HG02798 (cell line): ENCODE measurements at regions not wholly inside any gene's neighbourhood (a gene's known extent, or its start where the extent isn't known, plus 50 kb on each side); places are given as distances from the start of the nearest gene placed in this dataset.
"Not testable (repeated sequence)": the region's sequence is repeated elsewhere in the genome, so short reads cannot be mapped to it uniquely, and the experiment has no call there.

ENCODE experiments used
- ATAC-seq: cut with Tn5 transposase; IDR thresholded peaks from one replicate; pipeline ENCODE4 v1.9.1; 2021; ENCODE audit warnings: mild to moderate bottlenecking; ENCODE audit not compliant: unreplicated experiment, poor library complexity

DNA sequence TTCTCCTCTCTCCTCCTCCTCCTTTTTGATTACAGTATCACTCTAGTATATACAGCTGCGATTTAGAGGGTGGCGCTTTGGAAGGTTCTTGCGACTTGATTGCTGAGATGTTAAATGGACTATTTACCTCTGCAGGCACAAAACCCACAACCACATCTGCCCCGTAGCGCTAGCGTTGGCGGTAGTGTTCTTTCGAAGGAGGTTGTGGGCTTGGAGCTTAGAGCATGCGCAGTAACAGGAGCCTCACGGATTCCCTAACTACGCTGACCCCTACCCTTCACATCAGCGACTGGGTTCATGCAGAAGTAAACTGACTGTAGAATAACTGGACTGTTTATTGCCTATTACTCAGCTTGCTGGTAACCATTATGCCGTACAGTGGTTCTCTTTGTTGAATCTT lies 58.0 kb downstream of the CGGBP1 start:
- ATAC-seq: peak; percentile 50

DNA sequence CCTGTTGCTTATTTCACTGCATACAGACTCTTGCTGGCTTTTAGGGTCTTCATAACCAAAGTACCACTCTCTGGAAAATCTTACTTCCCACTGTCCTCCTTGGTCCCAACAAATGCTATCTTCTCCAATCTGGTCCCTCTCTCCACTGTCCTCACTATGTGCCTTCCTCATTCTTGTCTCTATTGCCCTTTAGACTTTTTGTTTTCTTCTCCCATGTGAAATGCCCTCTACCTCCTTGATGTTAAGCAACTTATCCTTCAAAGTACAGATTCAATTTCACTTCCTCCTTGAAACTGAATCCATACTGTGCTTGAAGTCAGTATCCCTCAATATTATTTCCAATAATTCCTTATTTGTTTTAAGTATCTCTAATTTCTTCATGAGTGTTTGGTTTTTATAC lies 60.8 kb downstream of the CGGBP1 start:
- no peak for ATAC-seq

DNA sequence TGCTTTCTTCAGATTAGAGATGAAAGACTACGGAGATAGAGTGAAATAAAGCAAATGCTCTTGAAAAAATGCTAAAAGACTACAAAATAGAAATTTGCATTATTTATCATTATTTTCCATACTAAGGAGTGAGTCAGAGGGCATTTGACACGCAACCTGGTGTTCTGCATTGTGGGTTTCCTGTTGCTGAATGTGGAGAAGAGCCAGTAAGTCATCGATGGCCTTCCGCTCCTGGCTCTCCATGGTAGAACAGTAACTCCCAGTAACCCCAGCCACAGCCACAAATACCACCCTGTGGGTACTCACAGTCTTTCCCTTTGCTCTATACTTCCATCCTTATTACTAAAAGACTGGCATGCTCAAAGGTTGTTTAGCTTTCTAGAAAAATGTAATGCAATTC lies 61.5 kb downstream of the CGGBP1 start:
- peak; percentile 78 for ATAC-seq

DNA sequence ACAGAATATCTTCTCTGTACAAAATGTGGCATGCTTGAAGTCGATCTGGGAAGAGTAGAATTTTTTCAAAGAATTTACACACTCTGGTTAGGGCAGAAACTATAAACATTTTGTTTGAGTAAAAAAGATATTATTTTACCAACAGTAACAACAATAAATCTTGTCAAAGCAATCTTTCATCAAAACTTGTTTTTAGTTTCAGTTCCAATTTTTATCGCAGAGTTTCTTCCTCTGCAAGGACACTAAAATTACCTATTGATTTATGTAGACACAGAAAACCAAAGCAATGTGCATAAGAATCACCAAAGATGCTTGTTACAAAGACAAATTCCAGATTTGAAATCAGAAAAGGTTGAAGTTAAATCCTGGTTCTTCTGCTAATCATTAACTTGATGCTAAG lies 61.9 kb downstream of the CGGBP1 start:
- ATAC-seq: peak; percentile 16

DNA sequence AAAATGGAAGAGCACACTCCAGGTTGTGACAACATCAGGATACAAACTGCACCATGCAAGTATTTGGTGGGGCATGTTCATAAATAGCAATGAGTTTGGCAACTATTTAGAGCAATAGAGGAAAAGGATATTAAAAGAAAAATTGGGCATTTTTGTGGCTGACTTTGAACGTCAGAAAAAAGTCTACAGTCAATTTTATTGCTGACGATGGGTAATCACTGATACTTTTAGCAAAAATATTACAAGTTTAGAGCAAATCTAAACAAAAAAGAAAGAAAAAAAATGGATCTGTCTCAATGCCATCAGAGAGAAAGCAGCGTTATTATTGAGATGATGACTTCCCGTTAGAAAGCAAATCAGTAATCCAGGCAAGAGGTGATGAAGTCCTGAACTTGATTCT lies 65.2 kb downstream of the CGGBP1 start:
- no peak for ATAC-seq

DNA sequence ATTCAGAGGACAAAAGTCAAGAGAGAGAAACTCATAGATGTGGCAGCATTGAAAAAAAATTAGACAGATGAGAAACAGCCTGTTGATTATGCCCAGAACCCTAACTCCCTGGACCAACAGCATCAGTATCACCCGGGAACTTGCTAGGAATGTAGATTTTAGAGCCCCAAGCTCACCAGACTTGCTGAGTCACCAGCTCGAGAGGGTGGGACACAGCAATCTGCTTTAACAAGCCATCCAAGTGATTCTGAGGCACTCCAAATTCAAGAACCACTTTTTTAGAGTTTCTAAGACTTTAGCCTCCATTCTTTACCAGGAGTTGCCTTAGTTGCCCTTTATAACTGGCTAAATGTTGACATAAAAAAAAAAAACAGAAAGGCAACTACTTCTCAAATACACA lies 70.9 kb downstream of the CGGBP1 start:
- ATAC-seq: no peak

DNA sequence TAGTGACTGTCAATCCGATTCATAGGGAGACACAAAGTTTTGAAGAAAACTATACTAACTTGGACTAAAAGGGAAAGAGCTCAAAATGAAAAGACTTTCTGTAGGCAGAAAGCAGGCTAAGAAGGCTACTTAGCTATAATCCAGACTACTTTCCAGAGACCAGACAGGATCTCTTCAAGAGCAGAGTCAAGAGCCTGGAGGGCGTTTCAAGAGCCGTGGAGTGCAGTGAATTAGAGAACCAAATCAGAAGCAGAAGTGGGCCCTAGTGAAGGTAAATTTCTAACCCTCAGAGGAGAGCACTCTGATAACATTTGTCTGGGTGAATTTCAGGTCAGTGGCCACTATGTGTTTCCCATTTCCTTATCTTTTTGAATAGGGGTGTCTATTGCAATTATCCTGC lies 76.4 kb downstream of the CGGBP1 start:
- ATAC-seq: no peak

DNA sequence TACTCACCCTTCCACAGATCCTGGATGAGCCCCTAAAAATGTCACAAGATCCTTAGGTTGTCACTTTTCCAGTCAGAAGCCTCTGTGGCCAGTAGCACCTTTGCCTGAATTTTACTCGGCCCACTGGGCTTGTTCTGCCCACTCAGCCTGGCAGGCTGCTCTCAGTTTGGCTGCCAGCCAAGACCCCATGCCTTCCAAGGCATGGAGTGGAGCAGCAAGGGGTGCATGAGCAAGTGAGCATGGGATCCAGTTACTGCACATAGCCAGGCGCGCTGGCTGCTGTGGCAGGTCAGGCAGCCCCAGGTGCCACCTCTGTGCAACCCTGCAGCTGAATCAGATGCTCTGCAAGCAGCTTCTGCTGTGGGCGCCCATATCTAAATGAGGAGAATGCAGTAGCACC lies 79.3 kb downstream of the CGGBP1 start:
- ATAC-seq: no peak

DNA sequence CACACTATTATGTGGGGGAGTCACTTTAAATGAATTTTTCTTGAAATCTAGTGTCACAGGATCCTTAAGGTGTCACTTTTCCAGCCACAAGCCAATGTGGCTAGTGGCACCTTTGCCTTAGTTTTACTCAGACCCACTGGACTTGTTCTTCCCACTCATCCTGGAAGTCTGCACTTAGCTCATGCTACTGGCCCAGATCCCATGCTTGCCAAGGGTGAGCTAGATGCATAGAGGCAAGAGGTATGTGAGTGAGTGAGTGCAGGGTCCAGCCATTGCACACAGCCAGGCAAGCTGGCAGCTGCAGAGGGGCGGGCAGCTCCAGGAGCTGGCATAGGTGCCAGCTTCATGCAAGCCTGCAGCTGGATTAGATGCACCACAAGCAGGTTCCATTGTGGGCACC lies 81.0 kb downstream of the CGGBP1 start:
- ATAC-seq: no peak

DNA sequence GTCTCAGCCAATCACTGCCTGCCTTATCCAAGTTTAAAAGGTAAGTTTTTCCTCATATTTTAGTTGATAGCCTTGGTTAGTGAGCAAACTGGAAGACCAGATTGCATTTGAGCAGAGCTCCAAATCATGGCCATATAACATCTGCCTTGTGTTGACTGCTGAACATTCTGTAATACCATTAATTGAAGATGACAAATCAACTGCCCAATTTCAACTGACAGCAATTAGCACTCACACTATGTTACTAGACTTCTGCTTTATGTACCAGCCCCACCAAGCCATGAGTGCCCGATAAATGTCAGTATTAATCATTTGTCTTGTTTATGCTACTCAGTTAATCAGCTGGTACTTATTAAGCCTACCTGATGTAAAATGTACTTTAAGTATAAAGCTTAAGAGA lies 83.1 kb downstream of the CGGBP1 start:
- ATAC-seq: no peak

DNA sequence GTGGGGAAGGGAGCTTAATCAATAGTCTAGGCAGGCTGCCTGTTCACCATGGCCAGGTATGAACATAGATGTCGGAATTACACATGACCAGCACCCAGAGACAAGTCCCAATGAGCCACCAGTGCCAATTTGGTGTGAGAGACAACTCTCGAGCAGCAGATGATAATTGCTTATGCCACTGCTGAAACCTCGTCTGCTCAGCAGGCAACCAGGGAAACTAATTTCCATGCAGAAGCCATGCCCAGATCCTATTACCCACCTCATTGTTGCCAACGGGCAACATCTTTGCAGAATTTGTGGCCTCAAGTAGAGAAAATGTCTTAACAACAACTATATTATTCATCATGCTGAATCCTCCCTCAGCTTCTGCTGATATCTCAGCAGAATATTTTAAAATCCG lies 84.9 kb downstream of the CGGBP1 start:
- ATAC-seq: no peak

DNA sequence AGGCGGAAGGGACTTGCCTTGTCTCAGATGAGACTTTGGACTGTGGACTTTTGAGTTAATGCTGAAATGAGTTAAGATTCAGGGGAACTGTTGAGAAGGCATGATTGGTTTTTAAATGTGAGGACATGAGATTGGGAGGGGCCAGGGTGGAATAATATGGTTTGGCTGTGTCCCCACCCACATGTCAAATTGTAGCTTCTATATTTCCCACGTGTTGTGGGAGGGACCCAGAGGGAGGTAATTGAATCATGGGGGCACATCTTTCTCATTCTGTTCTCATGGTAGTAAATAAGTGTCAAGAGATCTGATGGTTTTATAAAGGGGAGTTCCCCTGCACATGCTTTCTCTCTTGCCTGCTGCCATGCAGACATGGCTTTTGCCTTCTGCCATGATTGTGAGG lies 89.2 kb downstream of the CGGBP1 start:
- ATAC-seq: no peak

DNA sequence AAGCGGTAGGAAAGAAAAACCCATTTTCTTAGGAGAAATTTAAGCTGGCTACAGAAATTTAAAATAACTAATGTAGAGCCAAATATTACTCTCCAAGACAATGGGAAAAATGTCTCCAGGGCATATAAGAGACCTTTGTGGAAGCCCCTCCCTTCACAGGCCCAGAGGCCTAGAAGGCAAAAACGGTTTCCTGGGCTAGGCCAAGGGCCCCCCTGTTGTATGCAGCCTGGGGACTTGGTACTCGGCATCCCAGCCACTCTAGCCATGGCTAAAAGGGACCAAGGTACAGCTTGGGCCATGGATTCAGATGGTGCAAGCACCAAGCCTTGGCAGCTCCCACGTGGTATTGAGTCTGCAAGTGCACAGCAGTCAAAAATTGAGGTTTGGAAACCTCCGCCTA lies 90.1 kb downstream of the CGGBP1 start:
- no peak for ATAC-seq

DNA sequence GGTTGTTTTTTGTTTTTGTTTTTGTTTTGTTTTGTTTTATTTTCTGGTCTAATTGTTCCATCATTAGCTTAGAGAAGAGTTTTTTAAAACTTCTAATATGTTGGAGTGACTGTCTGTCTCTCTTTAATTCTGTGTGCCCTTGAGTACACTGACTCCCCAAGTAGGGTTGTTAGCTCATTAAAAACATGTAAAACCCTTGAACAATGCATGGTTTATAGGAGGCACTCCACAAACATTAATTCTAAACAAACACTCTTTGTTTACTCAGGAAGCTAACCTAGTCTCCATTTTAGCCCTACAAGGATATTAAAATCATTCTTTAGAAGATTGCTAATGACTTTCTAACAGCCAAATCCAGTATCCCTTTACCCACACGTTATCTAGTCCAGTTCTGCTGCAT lies 100.5 kb downstream of the CGGBP1 start:
- ATAC-seq: no peak

DNA sequence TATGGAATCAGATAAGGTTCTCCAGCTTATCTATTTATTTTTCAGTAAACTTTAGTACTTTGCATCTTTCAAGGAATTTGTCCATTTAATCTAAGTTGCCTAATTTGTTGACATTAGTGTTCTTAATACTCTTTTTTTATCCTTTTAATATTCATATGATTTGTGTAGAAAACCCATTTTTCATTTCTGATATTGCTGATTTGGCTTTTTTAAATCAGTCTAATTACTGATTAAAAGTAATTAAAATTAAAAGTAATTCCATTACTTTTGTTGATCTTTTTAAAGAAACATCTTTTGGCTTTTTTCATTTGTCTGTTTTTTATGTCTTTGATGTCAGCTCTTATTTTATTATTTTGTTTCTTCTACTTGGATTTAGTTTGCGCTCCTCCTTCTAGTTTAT lies 101.2 kb downstream of the CGGBP1 start:
- ATAC-seq: no peak

DNA sequence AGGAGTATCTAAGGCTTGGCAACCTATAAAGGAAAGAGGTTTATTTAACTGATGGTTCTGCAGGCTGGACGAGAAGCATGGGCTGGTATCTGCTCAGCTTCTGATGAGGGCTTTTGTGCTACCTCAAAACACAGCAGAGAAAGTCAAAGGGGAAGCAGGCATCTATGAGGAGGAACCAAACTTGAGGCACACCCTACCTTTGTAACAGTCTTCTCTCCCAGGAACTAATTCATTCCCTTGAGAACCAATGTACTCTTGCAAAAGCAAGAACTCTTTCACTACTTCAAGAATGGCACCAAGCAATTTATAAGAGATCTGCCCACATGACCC lies 109.0 kb downstream of the CGGBP1 start:
- no peak for ATAC-seq

DNA sequence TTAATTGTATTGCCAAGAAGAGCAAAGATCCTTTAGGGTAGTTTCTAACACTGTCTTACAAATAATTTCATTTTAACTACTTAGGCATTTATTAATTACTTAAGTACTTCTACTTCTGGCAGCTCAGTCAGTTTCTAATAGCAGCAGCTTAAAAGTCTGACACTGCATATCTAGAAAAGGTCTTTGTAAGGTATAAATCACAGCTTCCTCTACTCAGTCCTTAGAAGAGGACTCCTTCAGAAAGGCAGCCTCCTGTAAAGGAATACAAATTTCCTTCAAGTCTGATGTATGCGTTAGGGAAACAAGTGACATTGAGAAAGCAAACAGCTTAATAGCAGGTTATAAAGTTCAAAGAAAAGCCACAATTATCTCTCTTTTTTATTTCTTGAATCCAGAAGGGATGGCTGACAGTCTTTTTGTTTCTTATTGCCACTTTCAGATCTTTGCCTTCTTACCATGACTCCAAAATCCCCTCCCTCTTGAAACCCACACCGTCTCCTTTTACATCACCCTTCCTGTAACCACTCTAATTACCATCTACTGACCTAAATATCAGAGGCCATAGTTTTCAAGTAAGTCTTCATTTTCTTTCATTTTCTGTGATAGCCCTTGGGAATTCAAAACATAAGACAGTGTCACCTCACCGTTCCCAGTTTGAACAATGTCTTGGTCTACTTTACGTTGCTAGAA lies 109.5 kb downstream of the CGGBP1 start:
- ATAC-seq: peak; percentile 88

DNA sequence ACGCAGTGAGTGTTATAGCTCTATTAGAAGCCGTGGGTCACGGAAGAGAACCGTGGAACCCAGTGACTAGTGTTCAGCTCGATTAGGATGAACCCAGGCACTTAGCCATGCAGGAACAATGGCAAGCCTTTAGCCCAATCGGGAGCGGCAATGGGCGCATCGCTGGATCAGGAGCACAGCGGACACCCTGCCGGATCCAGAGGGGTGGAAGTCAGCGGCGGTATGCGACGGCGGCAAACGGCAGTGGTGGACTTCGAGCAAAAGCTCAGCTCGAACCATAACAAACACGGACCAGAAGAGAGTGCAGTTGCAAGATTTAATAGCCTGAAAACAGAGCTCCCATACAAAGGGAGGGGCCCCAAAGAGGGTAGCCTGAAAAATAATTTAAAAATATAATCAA lies 112.8 kb downstream of the CGGBP1 start:
- ATAC-seq: not testable (repeated sequence)

DNA sequence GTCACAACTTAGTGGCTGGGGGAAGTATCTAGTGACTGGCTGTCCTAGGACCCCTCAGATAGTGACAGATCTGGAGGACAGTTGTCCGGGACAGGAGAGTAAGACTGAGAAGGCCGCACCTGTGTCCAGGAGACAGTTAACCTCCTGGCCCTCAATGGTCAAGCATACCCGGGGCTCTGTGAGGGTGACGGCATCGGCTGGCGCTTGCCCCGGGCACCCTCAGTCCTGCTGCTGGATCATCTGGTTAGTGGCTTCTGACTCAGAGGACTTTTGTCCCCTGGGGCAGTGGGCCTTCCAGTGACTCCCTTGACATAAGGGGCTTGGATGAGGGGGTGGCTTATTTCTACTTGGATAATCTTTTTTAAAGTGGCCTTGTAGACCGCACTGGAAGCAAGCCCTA lies 116.5 kb downstream of the CGGBP1 start:
- not testable (repeated sequence) for ATAC-seq

DNA sequence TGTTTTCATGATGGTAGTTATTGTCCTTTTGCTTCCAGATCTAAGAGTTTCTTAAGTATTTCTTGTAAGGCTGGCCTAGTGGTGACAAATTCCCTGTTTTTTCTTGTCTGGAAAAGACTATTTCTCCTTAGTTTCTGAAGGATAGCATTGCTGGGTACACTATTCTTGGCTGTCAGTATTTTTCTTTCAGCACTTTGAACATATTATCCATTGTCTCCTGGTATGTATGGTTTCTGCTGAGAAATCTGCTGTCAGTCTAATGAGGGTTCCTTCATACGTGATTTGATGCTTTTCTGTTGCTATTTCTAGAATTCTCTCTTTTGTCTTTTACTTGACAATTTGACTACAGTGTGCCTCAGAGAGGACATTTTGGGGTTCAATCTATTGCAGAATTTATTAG lies 134.3 kb downstream of the CGGBP1 start:
- no peak for ATAC-seq

DNA sequence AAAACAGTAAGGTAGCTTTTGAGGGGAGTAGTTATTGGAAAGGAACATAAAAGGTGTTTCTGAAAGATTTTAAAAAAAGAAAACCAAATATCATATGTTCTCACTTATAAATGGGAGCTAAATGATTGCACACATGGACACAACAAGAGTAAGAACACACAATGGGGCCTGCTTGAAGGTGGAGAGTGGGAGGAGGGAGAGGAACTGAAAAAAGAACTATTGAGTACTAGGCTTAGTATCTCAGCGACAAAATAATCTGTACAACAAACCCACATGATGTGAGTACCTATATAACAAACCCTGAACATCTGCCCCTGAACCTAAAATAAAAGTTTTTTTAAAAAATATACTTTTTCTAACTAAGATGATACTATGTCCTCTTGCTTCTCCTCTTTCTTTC lies 138.3 kb downstream of the CGGBP1 start:
- ATAC-seq: peak; percentile 41

DNA sequence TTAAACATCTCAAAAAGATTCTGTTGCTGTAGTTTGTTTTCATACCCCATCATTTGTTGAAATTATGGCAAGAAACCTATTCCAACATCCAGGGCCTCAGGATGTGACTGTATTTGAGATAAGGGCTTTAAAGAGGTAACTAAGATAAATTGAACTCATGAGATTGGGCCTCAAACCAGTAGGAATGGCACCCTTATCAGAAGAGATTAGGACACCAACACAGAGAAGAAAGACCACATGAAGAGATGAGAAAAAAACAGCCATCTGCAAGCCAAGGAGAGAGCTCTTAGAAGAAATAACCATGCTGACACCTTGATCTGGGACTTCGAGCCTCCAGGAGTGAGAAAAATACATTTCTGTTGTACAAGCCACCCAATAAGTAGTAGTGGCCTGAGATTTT lies 157.7 kb downstream of the CGGBP1 start:
- no peak for ATAC-seq

DNA sequence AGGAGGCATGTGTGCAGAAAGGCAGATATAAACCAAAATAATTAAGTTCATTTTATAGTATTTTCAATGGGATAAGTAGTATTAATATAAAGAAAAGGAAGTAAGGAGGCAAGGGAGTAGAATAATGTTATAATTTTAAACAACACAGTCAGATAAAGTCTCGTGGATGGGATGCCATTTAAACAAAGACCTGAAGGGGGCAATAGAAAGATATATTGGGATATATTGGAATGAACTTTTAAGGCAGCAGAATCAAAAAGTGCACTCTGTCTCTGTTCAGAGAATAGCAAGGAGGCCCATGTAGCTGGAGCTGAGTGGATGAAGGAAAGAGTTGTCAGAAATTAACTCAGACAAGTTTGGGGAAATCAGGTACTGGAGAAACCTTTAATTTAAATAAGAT lies 158.7 kb downstream of the CGGBP1 start:
- ATAC-seq: no peak
